ENCODE measurements at regions not wholly inside any gene's neighbourhood (a gene's known extent, or its start where the extent isn't known, plus 50 kb on each side); places are given as distances from the start of the nearest gene placed in this dataset.

- Histone ChIP-seq H3K27me3 (replicated peaks; ENCODE audit: insufficient read depth) (no peaks in the 10 kb centered on the region), H3K4me1 (replicated peaks) (no peaks in the 10 kb centered on the region), H3K4me3 (no peak overlapping the region), H3K36me3 (no peaks in the 10 kb centered on the region), H3K9me3 (no peaks in the 10 kb centered on the region), H3K27ac (no peak overlapping the region)
- TF ChIP-seq POLR2AphosphoS5 (IDR thresholded peaks at IDR 0.05) (no peak), CTCF (IDR thresholded peaks at IDR 0.05) (no peak), POLR2A (IDR thresholded peaks at IDR 0.05) (no peak)
- 87% methylated on average over 6 of the region's 6 CpGs for WGBS
- intact Hi-C loops (cut with DNase I): no loop called here
- DNase-seq (ENCODE audit: low spot score): no peak
Measured at GRCh38 chr12:38983117-38983571, 77.8 kb upstream of the CPNE8 start.

- Histone ChIP-seq H3K4me3 (no peak overlapping the region), H3K27me3 (replicated peaks; ENCODE audit: insufficient read depth) (no peaks in the 10 kb centered on the region), H3K9me3 (no peaks in the 10 kb centered on the region), H3K27ac (no peak overlapping the region), H3K36me3 (no peaks in the 10 kb centered on the region), H3K4me1 (replicated peaks) (no peaks in the 10 kb centered on the region)
- intact Hi-C loops (cut with DNase I): no loop called here
- WGBS: 31% methylated on average over 1 of the region's 1 CpG
- no peak for TF ChIP-seq POLR2AphosphoS5 (IDR thresholded peaks at IDR 0.05)
- no peak for TF ChIP-seq POLR2A (IDR thresholded peaks at IDR 0.05)
- no peak for TF ChIP-seq CTCF (IDR thresholded peaks at IDR 0.05)
- DNase-seq (ENCODE audit: low spot score): no peak
Measured at GRCh38 chr12:38977132-38977531, 71.7 kb upstream of the CPNE8 start.

- Histone ChIP-seq H3K4me1 (replicated peaks) (no peaks in the 10 kb centered on the region), H3K36me3 (no peaks in the 10 kb centered on the region), H3K9me3 (no peaks in the 10 kb centered on the region), H3K4me3 (no peak overlapping the region), H3K27ac (no peak overlapping the region), H3K27me3 (replicated peaks; ENCODE audit: insufficient read depth) (no peaks in the 10 kb centered on the region)
- intact Hi-C loops (cut with DNase I): no loop called here
- no peak for DNase-seq (ENCODE audit: low spot score)
- TF ChIP-seq CTCF (IDR thresholded peaks at IDR 0.05) (no peak), POLR2A (IDR thresholded peaks at IDR 0.05) (no peak), POLR2AphosphoS5 (IDR thresholded peaks at IDR 0.05) (no peak)
- WGBS: 91% methylated on average over 2 of the region's 2 CpGs
Measured at GRCh38 chr12:38969706-38970105, 64.3 kb upstream of the CPNE8 start.

- Histone ChIP-seq H3K27me3 (replicated peaks; ENCODE audit: insufficient read depth) (no peaks in the 10 kb centered on the region), H3K4me3 (no peak overlapping the region), H3K4me1 (replicated peaks) (no peaks in the 10 kb centered on the region), H3K36me3 (no peaks in the 10 kb centered on the region), H3K9me3 (no peaks in the 10 kb centered on the region), H3K27ac (no peak overlapping the region)
- no peak for TF ChIP-seq POLR2AphosphoS5 (IDR thresholded peaks at IDR 0.05)
- no peak for TF ChIP-seq CTCF (IDR thresholded peaks at IDR 0.05)
- TF ChIP-seq POLR2A (IDR thresholded peaks at IDR 0.05): no peak
- WGBS: 74% methylated on average over 5 of the region's 5 CpGs
- no peak for DNase-seq (ENCODE audit: low spot score)
- intact Hi-C loops (cut with DNase I): no loop called here
Measured at GRCh38 chr12:38961683-38962082, 56.3 kb upstream of the CPNE8 start.

GRCh38 chr12:38961012-38961411, 55.6 kb upstream of the CPNE8 start:
- intact Hi-C loops (cut with DNase I): no loop called here
- TF ChIP-seq POLR2A (IDR thresholded peaks at IDR 0.05): no peak
- no peak for TF ChIP-seq POLR2AphosphoS5 (IDR thresholded peaks at IDR 0.05)
- no peak for TF ChIP-seq CTCF (IDR thresholded peaks at IDR 0.05)
- WGBS: 22% methylated on average over 1 of the region's 1 CpG

More at GRCh38 chr12:38961012-38961411, 55.6 kb upstream of the CPNE8 start:
- H3K9me3 ChIP-seq: no peaks in the 10 kb centered on the region
- no peak for DNase-seq (ENCODE audit: low spot score)
- no peaks in the 10 kb centered on the region for H3K27me3 ChIP-seq (replicated peaks; ENCODE audit: insufficient read depth)
- H3K4me3 ChIP-seq: no peak overlapping the region
- H3K27ac ChIP-seq: no peak overlapping the region
- H3K36me3 ChIP-seq: no peaks in the 10 kb centered on the region
- H3K4me1 ChIP-seq (replicated peaks): no peaks in the 10 kb centered on the region
